Liver (tissue), 3 donors: ENCODE measurements at regions not wholly inside any gene's neighbourhood (a gene's known extent, or its start where the extent isn't known, plus 50 kb on each side); places are given as distances from the start of the nearest gene placed in this dataset.

Experiments
- JUND ChIP-seq, 2 donors: IDR thresholded peaks; 2 replicates each; pipeline ENCODE4 v1.6.1; 2016; ENCODE audit warnings: antibody characterized with exemption in 2 of 2
- TF ChIP-seq, protein P1 (sequence below): fragments of 150-350 bp; IDR thresholded peaks from 2 replicates; pipeline ENCODE4 v1.5.1; 2017; ENCODE audit warnings: improper control_type of control experiment, low read depth, low read length; ENCODE audit not compliant: missing input control
- donor health status: healthy.
- donor health status: healthy.

DNA sequence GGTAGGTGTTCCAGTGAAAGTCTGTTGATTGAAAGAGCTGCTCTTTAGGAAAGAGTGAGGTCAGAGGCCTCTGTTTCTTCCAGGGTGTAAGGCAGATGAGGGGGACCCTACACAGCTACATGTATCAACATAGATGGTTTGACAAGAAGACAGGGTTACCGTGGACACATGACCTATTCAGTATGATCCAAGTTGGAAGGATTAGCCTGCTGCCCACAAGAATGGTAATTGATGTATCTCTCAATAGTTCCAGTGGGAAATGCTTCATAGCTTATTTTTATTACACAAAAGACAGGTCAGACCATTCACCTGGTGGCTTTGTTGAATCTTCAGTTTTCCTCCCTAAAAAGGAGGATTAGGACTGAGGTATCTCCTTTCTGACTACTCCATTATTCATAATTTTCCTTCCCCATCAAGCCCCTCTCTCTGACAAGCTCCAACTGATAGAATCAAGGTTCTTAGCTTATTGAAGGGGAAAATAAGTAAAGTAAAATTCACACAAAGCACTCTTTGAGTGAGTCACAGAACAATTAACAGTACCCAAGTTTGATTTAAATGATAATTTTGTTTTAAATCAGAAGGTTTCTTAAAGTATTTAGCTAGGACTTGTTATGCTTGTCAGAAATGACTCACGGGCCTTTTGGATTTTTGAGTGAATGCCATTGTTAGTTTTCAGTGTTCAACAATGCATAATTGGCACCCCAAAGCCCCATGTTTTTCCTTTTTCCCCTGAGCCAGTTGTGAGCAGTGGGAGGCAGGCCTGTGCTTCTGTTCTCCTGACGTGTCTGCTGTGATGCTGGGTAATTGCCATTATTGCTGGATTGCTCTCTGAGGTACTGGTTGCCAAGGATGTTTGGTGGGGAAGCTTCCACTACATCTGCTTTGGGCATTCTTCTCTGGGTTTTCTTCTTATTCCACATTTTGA lies 373.2 kb downstream of the DDX10 start:
- TF ChIP-seq JUND (IDR thresholded peaks at IDR 0.05): no peak
- TF ChIP-seq, protein P1, sequence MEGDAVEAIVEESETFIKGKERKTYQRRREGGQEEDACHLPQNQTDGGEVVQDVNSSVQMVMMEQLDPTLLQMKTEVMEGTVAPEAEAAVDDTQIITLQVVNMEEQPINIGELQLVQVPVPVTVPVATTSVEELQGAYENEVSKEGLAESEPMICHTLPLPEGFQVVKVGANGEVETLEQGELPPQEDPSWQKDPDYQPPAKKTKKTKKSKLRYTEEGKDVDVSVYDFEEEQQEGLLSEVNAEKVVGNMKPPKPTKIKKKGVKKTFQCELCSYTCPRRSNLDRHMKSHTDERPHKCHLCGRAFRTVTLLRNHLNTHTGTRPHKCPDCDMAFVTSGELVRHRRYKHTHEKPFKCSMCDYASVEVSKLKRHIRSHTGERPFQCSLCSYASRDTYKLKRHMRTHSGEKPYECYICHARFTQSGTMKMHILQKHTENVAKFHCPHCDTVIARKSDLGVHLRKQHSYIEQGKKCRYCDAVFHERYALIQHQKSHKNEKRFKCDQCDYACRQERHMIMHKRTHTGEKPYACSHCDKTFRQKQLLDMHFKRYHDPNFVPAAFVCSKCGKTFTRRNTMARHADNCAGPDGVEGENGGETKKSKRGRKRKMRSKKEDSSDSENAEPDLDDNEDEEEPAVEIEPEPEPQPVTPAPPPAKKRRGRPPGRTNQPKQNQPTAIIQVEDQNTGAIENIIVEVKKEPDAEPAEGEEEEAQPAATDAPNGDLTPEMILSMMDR: no peak
